ENCODE measurements at regions not wholly inside any gene's neighbourhood (a gene's known extent, or its start where the extent isn't known, plus 50 kb on each side); places are given as distances from the start of the nearest gene placed in this dataset.

- CTCF ChIA-PET, result interaction anchor here (0.7 kb wide), 1 partner anchor 23 kb away, joined by 3 read pairs; no protein-coding TSS in a partner anchor
- peaks cover 5% of the 10 kb centered on the region; the same call in 1 of the 2 replicates for H3K27me3 ChIP-seq (ENCODE audit: control insufficient read depth, insufficient read depth, low read length)
- POLR2A ChIA-PET, result no interaction called here
These were observed 371.4 kb upstream of the C1orf174 start for GRCh38 chr1:4271338-4271998.

GRCh38 chr1:4272568-4272967 lies 372.5 kb upstream of the C1orf174 start:
- DNase-seq (ENCODE audit: low read depth, low spot score), result no peak
- no peak overlapping the region for H3K4me3 ChIP-seq (ENCODE audit: low read depth in 2 of 2, low read length in 2 of 2)
- no peaks in the 10 kb centered on the region for H3K4me1 ChIP-seq (ENCODE audit: control insufficient read depth, insufficient read depth, low read length)
- in situ Hi-C loops (cut with HindIII; ENCODE audit: low pct_unique_long_range_greater_than_20kb, low sequenced_read_pairs), result no loop called here
- no peak overlapping the region for H3K27ac ChIP-seq (ENCODE audit: low read length)
- no peaks in the 10 kb centered on the region for H3K36me3 ChIP-seq (ENCODE audit: control insufficient read depth, insufficient read depth, low read length)
- intact Hi-C loops (cut with micrococcal nuclease; ENCODE audit: unreplicated experiment), result no loop called here
- ATAC-seq, result no peak
- no peaks in the 10 kb centered on the region for H3K9me3 ChIP-seq (ENCODE audit: control insufficient read depth, insufficient read depth, low read depth, low read length)
- BruUV-seq (replicated peaks), result no TSS peak
- H3K27me3 ChIP-seq (ENCODE audit: control insufficient read depth, insufficient read depth, low read length), result peaks cover 5% of the 10 kb centered on the region; the same call in 1 of the 2 replicates
- TF ChIP-seq SIN3A (IDR thresholded peaks at IDR 0.05; ENCODE audit: borderline replicate concordance, insufficient read depth, low read depth, low read length) (no peak), POLR2AphosphoS5 (IDR thresholded peaks at IDR 0.05; ENCODE audit: low read depth, low read length) (no peak), TCF7L2 (IDR thresholded peaks at IDR 0.05; ENCODE audit: low read depth, low read length) (no peak), CTCF (IDR thresholded peaks at IDR 0.05) (no peak), REST (IDR thresholded peaks at IDR 0.05; ENCODE audit: insufficient read depth in 1 of 2, low read depth in 2 of 2, low read length in 1 of 2) (peak; percentile 44 to 54; a peak in 2 of 4 replicates)
- ChIA-PET CTCF (interaction anchor here (0.7 kb wide), 1 partner anchor 24 kb away, joined by 3 read pairs; no protein-coding TSS in a partner anchor), POLR2A (no interaction called here)

More at GRCh38 chr1:4271338-4271998, 371.4 kb upstream of the C1orf174 start:
- TF ChIP-seq TCF7L2 (IDR thresholded peaks at IDR 0.05; ENCODE audit: low read depth, low read length) (no peak), CTCF (IDR thresholded peaks at IDR 0.05) (no peak)
- in situ Hi-C loops (cut with HindIII; ENCODE audit: low pct_unique_long_range_greater_than_20kb, low sequenced_read_pairs) (no loop called here), intact Hi-C loops (cut with micrococcal nuclease; ENCODE audit: unreplicated experiment) (no loop called here)
- Histone ChIP-seq H3K36me3 (ENCODE audit: control insufficient read depth, insufficient read depth, low read length) (no peaks in the 10 kb centered on the region), H3K27ac (ENCODE audit: low read length) (no peak overlapping the region), H3K4me1 (ENCODE audit: control insufficient read depth, insufficient read depth, low read length) (no peaks in the 10 kb centered on the region), H3K4me3 (ENCODE audit: low read depth in 2 of 2, low read length in 2 of 2) (no peak overlapping the region), H3K9me3 (ENCODE audit: control insufficient read depth, insufficient read depth, low read depth, low read length) (no peaks in the 10 kb centered on the region)
- DNase-seq (ENCODE audit: low read depth, low spot score), result no peak
- no TSS peak for BruUV-seq (replicated peaks)
- no peak for ATAC-seq

Measured in Panc1 (cell line).